GM21723 (cell line): ENCODE measurements at regions not wholly inside any gene's neighbourhood (a gene's known extent, or its start where the extent isn't known, plus 50 kb on each side); places are given as distances from the start of the nearest gene placed in this dataset.
"Not testable (repeated sequence)": the region's sequence is repeated elsewhere in the genome, so short reads cannot be mapped to it uniquely, and the experiment has no call there.

Experiments
- ATAC-seq: cut with Tn5 transposase; IDR thresholded peaks from one replicate; pipeline ENCODE4 v1.9.1; 2021; ENCODE audit warnings: mild to moderate bottlenecking, moderate library complexity; ENCODE audit not compliant: unreplicated experiment

DNA sequence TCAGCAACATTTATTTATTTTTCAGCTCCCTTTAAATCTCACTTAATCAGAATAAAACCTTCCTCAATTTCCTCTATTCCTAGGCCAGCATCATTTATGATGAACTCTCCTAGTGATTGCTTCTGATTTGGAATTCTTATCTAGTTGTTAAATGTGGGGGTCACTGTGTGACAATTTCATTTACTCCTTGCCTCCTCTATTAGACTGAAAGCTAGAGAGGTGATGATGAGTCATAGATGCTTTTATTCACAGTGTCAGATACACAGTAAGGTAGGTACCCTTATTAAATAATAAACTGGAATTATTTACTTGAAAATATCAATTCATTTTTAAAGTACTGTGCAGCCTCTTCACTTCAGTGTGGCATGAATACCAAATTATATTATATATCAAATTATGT lies 960.6 kb downstream of the MAT2B start:
- ATAC-seq, result no peak

DNA sequence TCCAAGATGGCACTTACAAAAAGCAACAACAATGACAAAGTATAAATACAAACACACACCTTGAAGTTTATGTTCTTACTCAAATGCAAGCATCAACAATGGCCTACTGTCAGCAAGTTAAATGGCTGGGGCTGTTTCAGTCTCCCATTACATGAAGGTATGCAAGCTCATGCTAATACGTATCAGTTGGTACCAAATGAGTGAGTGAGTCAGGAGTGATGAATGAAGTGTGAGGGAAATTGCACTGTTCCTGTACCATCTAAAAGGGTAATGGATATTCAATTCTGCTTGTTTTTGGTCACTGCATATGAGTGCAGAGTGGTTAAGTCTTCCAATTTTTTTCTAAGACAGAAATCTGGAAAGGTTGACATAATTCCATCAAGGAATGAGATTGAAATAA lies 964.9 kb downstream of the MAT2B start:
- no peak for ATAC-seq

DNA sequence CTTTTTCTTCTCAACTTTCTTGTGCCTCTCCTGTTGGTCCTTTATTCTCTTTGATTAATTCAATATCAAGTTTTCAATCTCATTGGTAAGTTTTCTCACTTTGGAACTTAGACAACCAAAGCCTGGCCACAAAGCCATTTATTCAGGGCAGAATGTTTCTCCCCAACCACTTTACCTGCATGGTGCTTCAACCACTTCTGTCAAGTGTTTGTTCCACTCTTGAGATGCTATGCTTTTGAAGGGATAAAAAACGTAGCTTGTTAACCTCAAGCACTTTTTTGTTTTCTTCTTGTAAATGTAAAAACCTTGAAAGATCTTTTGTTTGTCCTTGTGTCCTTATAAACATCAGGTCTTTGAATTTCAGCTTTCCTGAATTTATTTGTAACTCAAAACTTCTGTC lies 966.7 kb downstream of the MAT2B start:
- no peak for ATAC-seq

DNA sequence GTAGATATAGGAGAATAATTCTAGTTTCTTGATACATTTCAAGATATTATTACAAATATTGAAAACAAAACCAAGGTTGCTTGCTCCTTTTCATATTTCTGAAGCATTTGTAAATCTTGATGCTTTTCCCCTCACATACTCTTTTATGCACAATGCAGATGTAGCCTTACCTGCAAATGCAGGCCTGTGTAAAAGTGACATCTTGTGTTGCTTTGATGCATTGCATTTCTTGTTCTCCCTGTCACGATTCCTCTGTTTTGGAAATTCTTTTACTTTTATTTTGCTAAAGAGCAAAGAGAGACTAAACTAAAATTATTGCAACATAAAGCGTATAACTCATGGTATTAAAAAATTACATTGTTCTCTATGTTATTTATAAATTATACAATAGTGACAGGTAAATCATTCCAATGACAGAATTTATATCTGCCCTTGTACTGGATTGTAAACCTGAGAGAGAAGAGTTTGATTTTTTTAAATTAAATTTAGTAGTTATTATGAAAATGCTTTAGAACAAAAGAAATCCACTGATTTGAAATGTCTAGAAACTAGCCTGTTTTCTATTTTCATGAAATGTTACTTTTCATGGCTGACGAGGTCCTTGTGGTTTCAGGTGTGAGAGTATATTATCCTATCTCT lies 970.0 kb downstream of the MAT2B start:
- no peak for ATAC-seq

DNA sequence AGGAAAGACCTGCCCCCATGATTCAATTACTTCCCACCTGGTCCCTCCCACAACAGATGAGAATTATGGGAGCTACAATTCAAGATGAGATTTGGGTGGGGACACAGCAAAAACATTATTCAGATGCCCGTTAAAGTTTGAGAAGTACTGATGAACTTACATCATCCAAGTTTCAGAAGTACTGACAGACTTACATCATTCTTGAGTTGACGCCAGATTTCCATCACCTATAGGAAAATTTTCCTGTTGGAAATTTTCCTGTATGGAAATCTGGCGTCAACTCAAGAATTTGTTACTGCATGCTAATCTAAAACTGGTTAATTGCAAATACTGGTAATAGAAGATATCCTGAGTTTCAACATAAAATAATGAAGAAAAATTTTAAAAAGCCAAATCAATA lies 975.9 kb downstream of the MAT2B start:
- no peak for ATAC-seq

DNA sequence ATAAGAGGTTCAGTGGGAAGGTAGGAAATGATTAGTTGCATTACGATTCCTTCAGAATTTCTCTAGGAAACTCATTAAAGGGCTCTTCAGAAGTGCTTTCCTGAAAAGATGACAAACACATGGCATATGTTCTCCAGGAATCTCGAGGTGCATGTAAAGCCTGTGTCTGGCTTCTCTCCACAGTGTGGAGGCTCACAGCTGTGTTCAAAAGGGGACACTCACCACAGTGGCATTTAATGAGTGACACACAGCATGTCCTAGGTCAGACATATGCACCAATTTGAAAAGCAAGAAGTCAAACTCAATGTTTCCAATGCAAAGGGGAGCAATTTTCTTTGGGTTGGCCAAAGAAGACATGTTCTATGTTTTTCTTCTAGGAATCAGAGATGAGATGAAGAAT lies 976.9 kb downstream of the MAT2B start:
- no peak for ATAC-seq

DNA sequence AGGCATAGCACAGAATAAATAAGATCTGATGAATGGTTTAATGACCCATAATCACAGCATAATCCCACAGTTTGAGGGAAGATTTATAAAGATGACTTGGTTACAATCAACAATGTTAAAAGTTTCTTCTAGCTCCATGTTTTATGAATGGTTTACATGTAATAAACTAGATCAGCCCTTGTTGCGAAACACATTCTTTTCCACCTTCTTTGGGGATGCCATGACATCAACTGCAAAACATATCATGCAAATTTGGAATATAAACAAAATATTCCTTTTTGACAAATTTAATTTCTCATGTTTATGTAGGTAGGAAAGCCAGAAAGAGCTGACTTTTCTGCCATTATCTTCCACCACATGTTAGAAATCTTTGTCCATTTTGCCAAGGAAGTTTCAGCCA lies 979.5 kb downstream of the MAT2B start:
- ATAC-seq, result no peak

DNA sequence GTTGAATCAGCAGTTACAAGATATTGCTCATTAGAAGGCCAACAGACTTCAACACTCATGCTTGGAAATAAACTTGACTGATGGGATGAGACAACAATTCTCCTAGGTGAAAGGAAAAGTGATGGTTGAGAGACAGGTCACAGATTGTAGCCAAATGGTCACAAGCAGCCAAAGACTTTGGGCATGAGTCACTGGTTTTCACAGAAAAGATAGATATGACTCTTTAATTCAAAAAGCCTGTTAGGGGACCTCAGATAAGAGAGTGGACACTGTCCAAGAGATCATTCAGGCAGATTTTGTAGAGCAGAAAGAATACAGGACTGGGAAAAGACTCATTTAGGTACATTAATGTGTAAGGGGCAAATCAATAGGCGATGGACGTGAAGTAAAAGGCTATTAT lies 982.5 kb downstream of the MAT2B start:
- ATAC-seq, result no peak

DNA sequence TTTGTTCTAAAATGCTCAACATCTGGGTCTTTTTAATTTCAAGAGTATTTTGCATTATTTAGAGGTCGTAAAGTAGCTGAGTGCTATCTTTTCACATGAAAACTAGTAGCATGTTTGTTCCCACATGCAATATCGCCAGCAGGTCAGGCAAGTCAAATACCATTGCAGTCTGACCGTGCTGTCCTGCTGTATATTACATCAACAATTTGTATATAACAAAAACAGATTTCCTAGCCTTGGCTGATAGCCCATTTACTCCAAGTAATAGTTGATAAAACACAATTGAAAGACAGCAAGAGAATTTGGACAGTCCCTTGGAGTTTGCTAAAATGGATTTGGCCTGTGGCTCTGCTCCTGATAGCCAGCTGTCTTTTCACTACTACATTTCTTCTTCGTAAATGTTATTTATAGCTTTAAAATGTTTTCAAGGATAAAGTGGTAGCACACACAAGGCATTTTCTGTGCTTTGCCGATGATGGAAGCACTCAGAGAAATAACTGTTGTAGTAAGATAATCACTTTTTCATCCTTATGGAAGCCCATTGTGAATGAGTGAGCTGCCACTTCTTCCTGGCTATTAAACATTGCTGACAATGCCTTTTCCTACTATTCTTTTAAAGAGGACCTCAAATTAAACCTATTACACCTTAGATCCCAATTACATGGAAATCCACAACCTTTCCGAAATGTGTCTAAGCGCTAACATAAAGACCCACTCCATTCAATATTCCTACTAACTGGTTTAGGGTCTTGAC lies 992.1 kb downstream of the MAT2B start:
- no peak for ATAC-seq

DNA sequence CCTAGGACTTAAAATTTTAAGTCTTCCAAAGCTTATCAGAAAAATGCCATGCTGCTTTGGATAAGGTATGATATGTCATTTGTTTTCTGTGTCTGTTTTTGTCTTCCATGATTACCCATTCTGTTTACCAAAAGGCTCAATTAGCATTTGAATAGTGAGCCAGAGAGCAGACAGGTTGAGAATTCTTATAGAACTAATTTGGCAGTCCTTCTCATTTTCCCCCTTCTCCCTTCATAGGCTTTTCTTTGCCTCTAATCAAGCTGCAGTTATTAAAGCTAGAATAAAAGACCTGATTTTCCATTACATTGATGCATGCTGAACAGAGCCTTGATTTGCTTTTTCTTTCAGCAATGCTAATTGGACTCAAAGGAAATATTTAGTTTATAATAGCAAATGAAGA lies 993.0 kb downstream of the MAT2B start:
- ATAC-seq, result no peak

DNA sequence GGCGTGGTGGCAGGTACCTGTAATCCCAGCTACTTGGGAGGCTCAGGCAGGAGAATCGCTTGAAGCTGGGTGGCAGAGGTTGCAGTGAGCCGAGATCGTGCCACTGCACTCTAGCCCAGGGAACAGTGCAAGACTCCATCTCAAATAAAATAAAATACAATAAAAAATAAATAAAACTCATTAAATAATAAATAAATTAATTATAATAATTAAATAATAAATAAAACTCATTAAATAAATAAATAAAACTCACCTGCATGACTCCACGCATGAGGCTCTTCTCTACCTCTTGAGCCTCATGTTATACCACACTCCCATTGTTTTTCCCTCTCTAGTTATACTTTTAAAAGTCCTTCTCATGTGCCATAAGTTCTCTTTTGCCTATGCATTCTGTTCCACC lies 995.4 kb downstream of the MAT2B start:
- no peak for ATAC-seq

DNA sequence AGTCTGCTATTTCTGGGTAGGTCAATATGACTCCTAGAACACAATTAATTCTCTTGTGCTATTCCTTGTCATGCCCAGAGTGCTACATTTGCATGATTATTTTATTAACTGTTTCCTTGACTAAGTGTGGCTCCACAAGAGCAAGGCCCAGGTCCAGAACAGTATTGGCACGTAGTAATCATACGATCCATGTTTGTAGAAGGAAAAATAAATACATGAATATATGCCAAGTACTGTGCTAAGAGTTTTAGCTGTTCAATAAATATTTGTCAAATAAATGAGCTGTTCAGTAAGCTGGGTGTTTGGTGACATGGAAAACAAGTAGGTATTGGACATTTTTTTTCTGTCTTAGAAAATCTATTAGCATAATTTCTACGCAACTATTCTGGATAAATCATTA lies 995.9 kb downstream of the MAT2B start:
- ATAC-seq, result no peak

DNA sequence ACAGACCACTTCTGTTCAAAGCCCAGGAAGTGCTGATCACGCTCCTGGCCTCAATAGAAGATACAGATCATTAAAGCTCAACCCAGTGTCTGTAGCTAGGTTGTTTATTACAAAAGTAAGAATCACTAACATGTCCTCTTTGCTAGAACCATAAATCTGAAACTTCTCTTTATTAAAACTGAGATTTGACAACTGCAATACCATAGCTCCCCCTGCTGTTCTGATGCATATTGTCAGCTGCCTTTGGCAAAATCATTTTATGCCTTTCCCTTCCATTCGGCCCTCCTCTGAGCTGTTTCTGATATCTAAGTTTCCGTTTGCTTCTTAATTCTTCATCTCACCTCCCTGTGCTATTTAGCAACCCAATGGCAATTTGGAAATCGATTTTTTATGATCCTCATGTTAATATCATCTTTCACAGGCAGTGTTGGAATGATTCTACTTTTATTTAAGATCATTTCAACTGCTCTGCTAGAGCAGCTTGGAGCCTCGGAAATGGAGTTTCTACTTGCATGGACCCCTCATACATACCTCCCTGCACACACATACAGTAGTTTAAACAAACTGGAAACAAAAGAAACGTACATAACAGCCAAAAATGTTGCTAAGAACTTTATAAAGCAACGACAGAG lies 998.8 kb downstream of the MAT2B start:
- ATAC-seq, result peak; percentile 70

DNA sequence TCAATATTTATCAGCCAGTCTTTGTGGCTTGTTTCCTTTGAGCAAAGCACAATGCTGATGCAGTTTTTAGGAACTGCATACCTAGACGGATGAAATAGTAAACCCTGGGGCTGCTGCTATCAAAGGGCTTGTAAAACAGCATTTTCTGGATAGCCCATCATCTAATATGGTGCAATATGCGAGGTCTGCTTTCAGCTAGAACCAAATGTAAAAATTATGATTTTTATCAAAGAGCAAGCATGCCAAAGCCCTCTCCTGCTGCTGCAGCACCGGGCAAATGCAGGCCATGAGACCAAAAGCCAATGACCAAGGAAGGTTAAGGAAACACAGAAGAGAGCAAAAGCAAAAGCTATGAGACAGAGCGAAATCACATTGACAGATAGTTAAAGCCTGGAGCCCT lies 1000.4 kb downstream of the MAT2B start:
- ATAC-seq, result no peak

DNA sequence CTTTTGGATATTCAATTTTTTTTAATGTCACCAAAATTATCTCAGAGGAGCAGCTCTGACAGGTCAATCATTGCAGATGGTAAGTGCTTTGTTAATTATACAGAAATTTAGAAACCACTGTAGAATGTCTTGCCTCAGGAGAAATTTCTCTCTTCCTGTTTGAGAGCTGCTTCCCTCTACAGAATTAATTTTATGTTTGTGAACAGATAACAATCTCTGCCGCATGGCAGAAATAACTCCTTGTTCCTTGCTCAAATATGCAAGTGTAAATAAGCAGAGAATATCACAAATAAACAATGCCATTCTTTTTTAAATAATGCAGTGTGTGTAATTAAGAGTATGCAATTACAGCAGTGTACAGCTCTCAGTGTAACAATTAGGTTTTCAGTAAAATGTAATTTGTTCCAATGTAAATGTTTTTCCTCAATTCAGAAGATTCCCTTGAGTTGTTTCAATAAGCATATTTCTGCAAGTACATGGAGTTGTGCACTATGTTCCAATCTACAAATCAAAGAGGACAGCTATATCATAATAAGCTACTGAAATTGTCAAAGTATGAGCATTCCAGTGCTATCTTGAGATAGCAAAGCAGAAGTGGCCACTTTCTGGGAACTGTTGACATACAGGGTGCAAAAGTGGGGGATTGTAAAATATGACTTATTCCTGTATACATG lies 1012.8 kb downstream of the MAT2B start:
- no peak for ATAC-seq

DNA sequence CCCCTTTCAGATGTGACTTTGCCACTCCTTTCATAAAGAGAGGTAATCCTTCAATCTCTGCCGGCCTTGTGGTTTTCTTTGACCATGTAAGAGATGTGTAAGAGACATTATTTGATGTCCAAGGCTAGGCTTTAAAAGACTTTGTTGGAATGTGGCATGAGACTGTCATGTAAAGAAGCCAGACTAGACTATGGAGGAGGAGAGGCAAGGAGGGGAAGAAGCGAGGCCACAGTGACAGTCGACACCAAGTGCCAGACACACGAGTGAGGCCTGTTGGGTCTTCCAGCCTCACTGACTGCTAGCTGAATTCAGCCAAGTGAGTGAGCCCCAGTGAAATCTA lies 1013.3 kb downstream of the MAT2B start:
- no peak for ATAC-seq

DNA sequence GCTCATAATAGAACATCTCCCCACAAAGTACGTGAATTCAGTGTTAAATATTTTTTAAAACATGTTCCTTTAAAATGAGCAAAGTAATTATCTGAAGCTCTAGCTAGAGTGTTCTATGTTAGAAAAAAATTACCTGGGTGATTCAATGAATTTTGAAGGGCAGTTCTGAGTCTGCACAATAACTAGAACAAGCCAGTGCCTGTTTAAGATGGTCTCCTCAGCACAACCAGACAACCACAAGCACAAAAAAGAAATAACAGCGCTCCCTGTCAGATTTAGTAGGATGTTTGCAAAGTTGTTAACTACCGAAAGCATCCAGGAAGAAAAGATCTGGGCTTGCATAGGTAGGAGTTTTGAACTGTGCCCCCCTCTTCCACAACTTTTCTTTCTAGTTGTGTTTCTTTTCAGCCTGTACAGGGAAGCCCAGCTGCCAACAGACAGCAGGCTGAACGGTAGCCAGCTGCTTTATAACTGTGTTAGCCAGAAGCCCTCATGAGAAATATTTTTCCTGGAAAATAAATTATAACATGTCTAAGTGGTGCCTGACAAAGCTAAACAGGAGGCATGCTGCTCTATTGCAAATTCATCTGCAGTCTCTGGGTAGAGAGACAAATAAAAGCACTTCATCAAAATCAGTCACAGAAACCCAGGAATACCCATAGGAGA lies 1026.9 kb downstream of the MAT2B start:
- ATAC-seq, result no peak

DNA sequence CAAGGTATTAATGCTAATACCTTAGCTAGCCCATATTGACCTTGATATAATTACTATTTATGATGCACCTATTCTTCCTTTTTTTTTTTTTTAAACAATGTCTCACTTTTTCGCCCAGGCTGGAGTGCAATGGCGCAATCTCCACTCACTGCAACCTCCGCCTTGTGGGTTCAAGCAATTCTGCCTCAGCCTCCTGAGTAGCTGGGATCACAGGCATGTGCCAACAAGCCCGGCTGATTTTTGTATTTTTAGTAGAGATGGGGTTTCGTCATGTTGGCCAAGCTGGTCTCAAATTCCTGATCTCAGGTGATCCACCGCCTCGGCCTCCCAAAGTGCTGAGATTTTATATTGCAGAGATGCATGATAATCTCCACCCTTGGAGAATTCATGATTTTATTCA lies 1028.0 kb downstream of the MAT2B start:
- ATAC-seq, result not testable (repeated sequence)

DNA sequence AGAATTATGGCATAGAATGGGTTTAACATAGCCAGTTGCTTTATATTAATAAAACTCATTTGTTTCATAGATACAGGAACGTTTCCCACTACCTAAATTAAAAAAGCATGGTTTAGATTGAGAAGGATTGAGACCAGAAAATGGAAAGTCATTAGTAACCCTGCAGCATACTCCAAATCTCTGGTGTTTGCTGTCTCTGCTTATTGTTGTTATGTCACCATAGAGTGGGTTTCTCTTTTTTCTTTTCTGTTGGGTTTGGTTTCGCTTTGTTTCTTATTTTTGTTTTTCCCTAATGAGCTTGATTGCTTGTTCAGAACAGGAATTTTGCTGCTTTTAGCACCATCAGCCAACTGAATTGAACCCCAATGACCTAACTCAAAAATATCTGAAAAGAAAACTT lies 1034.8 kb downstream of the MAT2B start:
- no peak for ATAC-seq

DNA sequence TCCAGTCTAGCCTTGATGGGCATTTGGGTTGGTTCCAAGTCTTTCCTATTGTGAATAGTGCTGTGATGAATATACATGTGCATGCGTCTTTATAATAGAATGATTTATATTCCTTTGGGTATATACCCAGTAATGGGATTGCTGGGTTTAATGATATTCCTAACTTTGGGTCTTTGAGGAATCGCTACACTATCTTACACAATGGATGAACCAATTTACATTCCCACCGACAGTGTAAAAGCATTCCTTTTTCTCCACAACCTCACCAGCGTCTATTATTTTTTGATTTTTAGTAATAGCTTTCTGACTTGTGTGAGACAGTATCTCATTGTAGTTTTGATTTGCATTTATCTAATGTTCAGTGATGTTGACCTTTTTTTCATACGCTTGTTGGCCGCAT lies 1040.1 kb downstream of the MAT2B start:
- no peak for ATAC-seq

DNA sequence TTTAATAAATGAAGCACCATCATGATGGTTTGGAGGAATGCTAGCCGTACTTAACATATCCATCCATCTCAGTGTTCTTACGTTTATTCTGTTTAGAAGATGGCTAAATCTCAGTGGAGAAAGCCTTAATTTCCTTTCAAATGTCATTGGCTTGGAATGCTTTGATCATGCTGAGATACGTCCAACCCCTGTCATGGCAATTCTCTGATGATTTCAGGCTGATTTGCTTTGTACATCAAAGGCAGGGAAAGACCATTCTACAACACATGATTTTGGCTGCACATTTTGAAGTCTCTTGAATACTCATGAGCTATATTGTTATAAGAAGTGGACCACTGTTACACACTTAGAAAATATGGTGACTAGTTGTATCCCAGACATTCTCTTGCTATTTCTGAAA lies 1048.4 kb downstream of the MAT2B start:
- ATAC-seq, result no peak
